GM12878 (cell line): ENCODE measurements at regions not wholly inside any gene's neighbourhood (a gene's known extent, or its start where the extent isn't known, plus 50 kb on each side); places are given as distances from the start of the nearest gene placed in this dataset.

Source experiments
- CBFB ChIP-seq: IDR thresholded peaks from 2 replicates; pipeline ENCODE4 v1.6.1; 2016; ENCODE audit warnings: antibody characterized with exemption, low read depth
- CBX3 ChIP-seq: fragments of 200-600 bp; sonication (generic); IDR thresholded peaks from 2 replicates; pipeline ENCODE4 v1.6.1; 2016; ENCODE audit warnings: low read depth, borderline replicate concordance
- EED ChIP-seq: sonication (generic); IDR thresholded peaks from 2 replicates; pipeline ENCODE4 v1.6.1; 2016; ENCODE audit warnings: antibody characterized with exemption, low read depth
- EP300 ChIP-seq, 2 experiments: fragments of 150-350 bp in 1 of 2; IDR thresholded peaks; 2 replicates each; pipeline ENCODE4 v1.6.1; 2011 to 2012; ENCODE audit warnings: low read depth in 2 of 2, low read length in 2 of 2, borderline replicate concordance in 1 of 2, improper control_type of control experiment in 1 of 2, inconsistent platforms in 1 of 2; ENCODE audit not compliant: control insufficient read depth in 1 of 2
- ESRRA ChIP-seq: IDR thresholded peaks from 2 replicates; pipeline ENCODE4 v1.6.1; 2012; ENCODE audit warnings: mild to moderate bottlenecking, low read length, improper control_type of control experiment
- LARP7 ChIP-seq: fragments of 450-650 bp; IDR thresholded peaks from 2 replicates; pipeline ENCODE4 v1.6.1; 2017; ENCODE audit warnings: mild to moderate bottlenecking
- MYC ChIP-seq: IDR thresholded peaks from 2 replicates; pipeline ENCODE4 v1.6.1; 2011; ENCODE audit warnings: mild to moderate bottlenecking, low read length, moderate library complexity, inconsistent platforms; ENCODE audit not compliant: insufficient read depth, insufficient replicate concordance, insufficient read length, severe bottlenecking
- NR2C1 ChIP-seq: fragments of 450-650 bp; IDR thresholded peaks from 2 replicates; pipeline ENCODE4 v1.6.1; 2017; ENCODE audit warnings: antibody characterized with exemption, mild to moderate bottlenecking, moderate library complexity
- RELA ChIP-seq: fragments of 450-650 bp; IDR thresholded peaks from 2 replicates; pipeline ENCODE4 v1.8.0; 2014; ENCODE audit warnings: borderline replicate concordance; ENCODE audit not compliant: partially characterized antibody
- STAT1 ChIP-seq: fragments of 450-650 bp; conservative IDR thresholded peaks from 2 replicates; pipeline ENCODE4 v1.6.1; 2014; ENCODE audit warnings: antibody characterized with exemption, mild to moderate bottlenecking
- ZNF217 ChIP-seq: fragments of 450-650 bp; IDR thresholded peaks from 2 replicates; pipeline ENCODE4 v1.6.1; 2017; ENCODE audit warnings: antibody characterized with exemption, mild to moderate bottlenecking
- TF ChIP-seq, protein P1 (sequence below): fragments of 450-650 bp; IDR thresholded peaks from 2 replicates; pipeline ENCODE4 v1.6.1; 2017; ENCODE audit warnings: antibody characterized with exemption, mild to moderate bottlenecking, moderate library complexity
- TF ChIP-seq, protein P2 (sequence below): fragments of 150-350 bp; IDR thresholded peaks from 2 replicates; pipeline ENCODE4 v1.6.1; 2016; ENCODE audit warnings: low read depth, low read length

DNA sequence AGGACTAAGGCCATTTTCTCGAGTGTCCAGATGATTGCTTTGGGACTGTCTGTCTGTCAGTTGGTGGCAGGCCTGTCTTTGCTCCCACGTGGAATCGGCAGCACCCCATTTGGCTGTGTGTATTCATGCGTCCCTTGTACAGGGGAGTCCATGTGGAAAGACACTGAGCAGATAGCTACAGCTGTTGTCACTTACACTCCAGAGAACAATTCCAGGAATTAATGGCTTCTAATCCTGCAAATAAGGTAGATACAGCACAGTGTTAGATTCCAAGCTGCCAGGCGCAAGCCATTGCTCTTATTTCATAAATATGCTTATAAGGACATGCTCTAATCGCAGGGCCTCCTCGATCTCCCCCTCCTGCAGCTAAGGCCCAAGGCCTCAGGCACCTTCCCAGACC is 208.8 kb downstream of the VRK1 start (continued):
- TF ChIP-seq, protein P1, sequence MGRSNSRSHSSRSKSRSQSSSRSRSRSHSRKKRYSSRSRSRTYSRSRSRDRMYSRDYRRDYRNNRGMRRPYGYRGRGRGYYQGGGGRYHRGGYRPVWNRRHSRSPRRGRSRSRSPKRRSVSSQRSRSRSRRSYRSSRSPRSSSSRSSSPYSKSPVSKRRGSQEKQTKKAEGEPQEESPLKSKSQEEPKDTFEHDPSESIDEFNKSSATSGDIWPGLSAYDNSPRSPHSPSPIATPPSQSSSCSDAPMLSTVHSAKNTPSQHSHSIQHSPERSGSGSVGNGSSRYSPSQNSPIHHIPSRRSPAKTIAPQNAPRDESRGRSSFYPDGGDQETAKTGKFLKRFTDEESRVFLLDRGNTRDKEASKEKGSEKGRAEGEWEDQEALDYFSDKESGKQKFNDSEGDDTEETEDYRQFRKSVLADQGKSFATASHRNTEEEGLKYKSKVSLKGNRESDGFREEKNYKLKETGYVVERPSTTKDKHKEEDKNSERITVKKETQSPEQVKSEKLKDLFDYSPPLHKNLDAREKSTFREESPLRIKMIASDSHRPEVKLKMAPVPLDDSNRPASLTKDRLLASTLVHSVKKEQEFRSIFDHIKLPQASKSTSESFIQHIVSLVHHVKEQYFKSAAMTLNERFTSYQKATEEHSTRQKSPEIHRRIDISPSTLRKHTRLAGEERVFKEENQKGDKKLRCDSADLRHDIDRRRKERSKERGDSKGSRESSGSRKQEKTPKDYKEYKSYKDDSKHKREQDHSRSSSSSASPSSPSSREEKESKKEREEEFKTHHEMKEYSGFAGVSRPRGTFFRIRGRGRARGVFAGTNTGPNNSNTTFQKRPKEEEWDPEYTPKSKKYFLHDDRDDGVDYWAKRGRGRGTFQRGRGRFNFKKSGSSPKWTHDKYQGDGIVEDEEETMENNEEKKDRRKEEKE, result no peak
- TF ChIP-seq MYC (no peak), RELA (no peak), NR2C1 (no peak), EED (no peak), CBFB (no peak), LARP7 (no peak), ZNF217 (no peak), ESRRA (no peak), STAT1 (no peak), EP300 (IDR thresholded peaks at IDR 0.05; ENCODE audit: borderline replicate concordance in 1 of 2, control insufficient read depth in 1 of 2, low read depth in 2 of 2, low read length in 2 of 2) (no peak), CBX3 (no peak)
- TF ChIP-seq, protein P2, sequence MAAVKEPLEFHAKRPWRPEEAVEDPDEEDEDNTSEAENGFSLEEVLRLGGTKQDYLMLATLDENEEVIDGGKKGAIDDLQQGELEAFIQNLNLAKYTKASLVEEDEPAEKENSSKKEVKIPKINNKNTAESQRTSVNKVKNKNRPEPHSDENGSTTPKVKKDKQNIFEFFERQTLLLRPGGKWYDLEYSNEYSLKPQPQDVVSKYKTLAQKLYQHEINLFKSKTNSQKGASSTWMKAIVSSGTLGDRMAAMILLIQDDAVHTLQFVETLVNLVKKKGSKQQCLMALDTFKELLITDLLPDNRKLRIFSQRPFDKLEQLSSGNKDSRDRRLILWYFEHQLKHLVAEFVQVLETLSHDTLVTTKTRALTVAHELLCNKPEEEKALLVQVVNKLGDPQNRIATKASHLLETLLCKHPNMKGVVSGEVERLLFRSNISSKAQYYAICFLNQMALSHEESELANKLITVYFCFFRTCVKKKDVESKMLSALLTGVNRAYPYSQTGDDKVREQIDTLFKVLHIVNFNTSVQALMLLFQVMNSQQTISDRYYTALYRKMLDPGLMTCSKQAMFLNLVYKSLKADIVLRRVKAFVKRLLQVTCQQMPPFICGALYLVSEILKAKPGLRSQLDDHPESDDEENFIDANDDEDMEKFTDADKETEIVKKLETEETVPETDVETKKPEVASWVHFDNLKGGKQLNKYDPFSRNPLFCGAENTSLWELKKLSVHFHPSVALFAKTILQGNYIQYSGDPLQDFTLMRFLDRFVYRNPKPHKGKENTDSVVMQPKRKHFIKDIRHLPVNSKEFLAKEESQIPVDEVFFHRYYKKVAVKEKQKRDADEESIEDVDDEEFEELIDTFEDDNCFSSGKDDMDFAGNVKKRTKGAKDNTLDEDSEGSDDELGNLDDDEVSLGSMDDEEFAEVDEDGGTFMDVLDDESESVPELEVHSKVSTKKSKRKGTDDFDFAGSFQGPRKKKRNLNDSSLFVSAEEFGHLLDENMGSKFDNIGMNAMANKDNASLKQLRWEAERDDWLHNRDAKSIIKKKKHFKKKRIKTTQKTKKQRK, result no peak
